ENCODE measurements at regions not wholly inside any gene's neighbourhood (a gene's known extent, or its start where the extent isn't known, plus 50 kb on each side); places are given as distances from the start of the nearest gene placed in this dataset.

- no peak for DNase-seq (ENCODE audit: low read depth)
These were observed 427.2 kb downstream of the KCNJ3 start for GRCh38 chr2:155125585-155126230.

GRCh38 chr2:155115846-155116245 lies 417.4 kb downstream of the KCNJ3 start:
- H3K4me3 ChIP-seq (ENCODE audit: low read length): no peak overlapping the region
- TF ChIP-seq CTCF (IDR thresholded peaks at IDR 0.05; ENCODE audit: insufficient read depth, low read depth, low read length, missing control alignments): no peak
- no peak for DNase-seq (ENCODE audit: low read depth)

More at GRCh38 chr2:155125585-155126230, 427.2 kb downstream of the KCNJ3 start:
- no peak for TF ChIP-seq CTCF (IDR thresholded peaks at IDR 0.05; ENCODE audit: insufficient read depth, low read depth, low read length, missing control alignments)
- no peak overlapping the region for H3K4me3 ChIP-seq (ENCODE audit: low read length)

- H3K4me3 ChIP-seq (ENCODE audit: low read length): no peak overlapping the region
- no peak for DNase-seq (ENCODE audit: low read depth)
- TF ChIP-seq CTCF (IDR thresholded peaks at IDR 0.05; ENCODE audit: insufficient read depth, low read depth, low read length, missing control alignments): no peak
These were observed 412.6 kb downstream of the KCNJ3 start for GRCh38 chr2:155111070-155111469.

- DNase-seq (ENCODE audit: low read depth): no peak
- TF ChIP-seq CTCF (IDR thresholded peaks at IDR 0.05; ENCODE audit: insufficient read depth, low read depth, low read length, missing control alignments): no peak
- H3K4me3 ChIP-seq (ENCODE audit: low read length): no peak overlapping the region
These were observed 411.0 kb downstream of the KCNJ3 start for GRCh38 chr2:155109527-155109926.

GRCh38 chr2:155100261-155100660 lies 401.8 kb downstream of the KCNJ3 start:
- peak; percentile 36 for DNase-seq (ENCODE audit: low read depth)
- H3K4me3 ChIP-seq (ENCODE audit: low read length): no peak overlapping the region
- TF ChIP-seq CTCF (IDR thresholded peaks at IDR 0.05; ENCODE audit: insufficient read depth, low read depth, low read length, missing control alignments): no peak

GRCh38 chr2:155099784-155100183 lies 401.3 kb downstream of the KCNJ3 start:
- no peak for TF ChIP-seq CTCF (IDR thresholded peaks at IDR 0.05; ENCODE audit: insufficient read depth, low read depth, low read length, missing control alignments)
- DNase-seq (ENCODE audit: low read depth): peak; percentile 33

GRCh38 chr2:155095613-155096012 lies 397.1 kb downstream of the KCNJ3 start:
- H3K4me3 ChIP-seq (ENCODE audit: low read length): no peak overlapping the region
- no peak for TF ChIP-seq CTCF (IDR thresholded peaks at IDR 0.05; ENCODE audit: insufficient read depth, low read depth, low read length, missing control alignments)
- no peak for DNase-seq (ENCODE audit: low read depth)

More at GRCh38 chr2:155099784-155100183, 401.3 kb downstream of the KCNJ3 start:
- no peak overlapping the region for H3K4me3 ChIP-seq (ENCODE audit: low read length)
